ENCODE measurements at regions not wholly inside any gene's neighbourhood (a gene's known extent, or its start where the extent isn't known, plus 50 kb on each side); places are given as distances from the start of the nearest gene placed in this dataset.

DNA sequence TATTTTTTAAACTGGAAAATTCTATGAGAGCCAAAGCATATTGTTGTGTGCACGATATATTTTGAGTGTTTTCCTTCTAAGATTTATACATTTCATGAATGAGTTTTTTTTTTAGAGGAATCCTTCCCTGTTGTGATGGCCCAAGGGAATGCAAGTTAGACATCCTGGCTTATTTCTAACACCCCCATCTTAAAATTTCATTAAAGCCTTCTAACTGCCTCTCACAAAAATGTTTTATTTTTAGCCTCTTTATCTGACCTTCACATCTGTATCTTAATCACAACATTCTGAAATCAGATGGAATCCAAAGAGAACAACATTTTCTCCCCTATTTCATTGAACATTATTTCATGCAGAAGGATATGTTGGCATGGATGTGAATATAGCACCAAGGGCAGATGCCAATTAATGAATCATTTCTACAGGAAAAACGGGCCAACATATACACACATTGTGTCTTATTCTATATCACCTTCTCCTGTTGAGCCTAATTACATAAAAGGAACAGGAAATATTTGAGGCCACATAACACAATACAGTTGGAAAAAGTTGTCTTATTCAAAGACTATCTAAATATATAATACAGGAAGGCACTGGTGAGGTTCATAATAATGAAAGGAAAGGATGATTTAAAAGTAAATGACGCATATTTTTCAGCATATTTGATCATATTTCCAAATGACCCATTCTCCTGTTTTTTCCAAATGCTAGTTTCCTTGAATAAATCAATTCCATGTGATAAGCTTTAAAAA is 455.5 kb downstream of the TTLL7 start:
- no peaks in the 10 kb centered on the region for H3K9me3 ChIP-seq
- ATAC-seq, result no peak
- intact Hi-C loops (cut with DNase I; ENCODE audit: low total_unique reads) (no loop called here), in situ Hi-C loops (cut with MboI; ENCODE audit: low sequenced_read_pairs in 4 of 4) (no loop called here)
- no peaks in the 10 kb centered on the region for H3K27me3 ChIP-seq
- H3K27ac ChIP-seq, result no peak overlapping the region
- no peak for TF ChIP-seq POLR2A (IDR thresholded peaks at IDR 0.05)
- H3K36me3 ChIP-seq, result no peaks in the 10 kb centered on the region
- H3K4me3 ChIP-seq, result no peak overlapping the region
- DNase-seq, result no peak
- H3K4me1 ChIP-seq, result no peaks in the 10 kb centered on the region

- intact Hi-C loops (cut with DNase I; ENCODE audit: low total_unique reads), result no loop called here
- in situ Hi-C loops (cut with MboI; ENCODE audit: low sequenced_read_pairs in 4 of 4), result no loop called here
- Histone ChIP-seq H3K4me1 (no peaks in the 10 kb centered on the region), H3K27me3 (no peaks in the 10 kb centered on the region), H3K27ac (no peak overlapping the region), H3K9me3 (no peaks in the 10 kb centered on the region), H3K4me3 (no peak overlapping the region), H3K36me3 (no peaks in the 10 kb centered on the region)
- ATAC-seq (no peak), DNase-seq (no peak)
- TF ChIP-seq, protein P1, sequence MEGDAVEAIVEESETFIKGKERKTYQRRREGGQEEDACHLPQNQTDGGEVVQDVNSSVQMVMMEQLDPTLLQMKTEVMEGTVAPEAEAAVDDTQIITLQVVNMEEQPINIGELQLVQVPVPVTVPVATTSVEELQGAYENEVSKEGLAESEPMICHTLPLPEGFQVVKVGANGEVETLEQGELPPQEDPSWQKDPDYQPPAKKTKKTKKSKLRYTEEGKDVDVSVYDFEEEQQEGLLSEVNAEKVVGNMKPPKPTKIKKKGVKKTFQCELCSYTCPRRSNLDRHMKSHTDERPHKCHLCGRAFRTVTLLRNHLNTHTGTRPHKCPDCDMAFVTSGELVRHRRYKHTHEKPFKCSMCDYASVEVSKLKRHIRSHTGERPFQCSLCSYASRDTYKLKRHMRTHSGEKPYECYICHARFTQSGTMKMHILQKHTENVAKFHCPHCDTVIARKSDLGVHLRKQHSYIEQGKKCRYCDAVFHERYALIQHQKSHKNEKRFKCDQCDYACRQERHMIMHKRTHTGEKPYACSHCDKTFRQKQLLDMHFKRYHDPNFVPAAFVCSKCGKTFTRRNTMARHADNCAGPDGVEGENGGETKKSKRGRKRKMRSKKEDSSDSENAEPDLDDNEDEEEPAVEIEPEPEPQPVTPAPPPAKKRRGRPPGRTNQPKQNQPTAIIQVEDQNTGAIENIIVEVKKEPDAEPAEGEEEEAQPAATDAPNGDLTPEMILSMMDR (IDR thresholded peaks at IDR 0.05 in 4 of 5, conservative IDR thresholded peaks at IDR 0.05 in 1 of 5), result no peak
- TF ChIP-seq POLR2A (IDR thresholded peaks at IDR 0.05), result no peak
Measured at GRCh38 chr1:83531521-83532309, 467.2 kb downstream of the TTLL7 start.

- no peaks in the 10 kb centered on the region for H3K27me3 ChIP-seq
- intact Hi-C loops (cut with DNase I; ENCODE audit: low total_unique reads), result no loop called here
- in situ Hi-C loops (cut with MboI; ENCODE audit: low sequenced_read_pairs in 4 of 4), result no loop called here
- no peaks in the 10 kb centered on the region for H3K4me1 ChIP-seq
- DNase-seq (no peak), ATAC-seq (no peak)
- no peak overlapping the region for H3K4me3 ChIP-seq
- H3K9me3 ChIP-seq, result no peaks in the 10 kb centered on the region
- no peak overlapping the region for H3K27ac ChIP-seq
- TF ChIP-seq POLR2A (IDR thresholded peaks at IDR 0.05), result no peak
- TF ChIP-seq, protein P1 (IDR thresholded peaks at IDR 0.05 in 4 of 5, conservative IDR thresholded peaks at IDR 0.05 in 1 of 5), result no peak
- H3K36me3 ChIP-seq, result no peaks in the 10 kb centered on the region
Measured at GRCh38 chr1:83530506-83530905, 468.4 kb downstream of the TTLL7 start.

DNA sequence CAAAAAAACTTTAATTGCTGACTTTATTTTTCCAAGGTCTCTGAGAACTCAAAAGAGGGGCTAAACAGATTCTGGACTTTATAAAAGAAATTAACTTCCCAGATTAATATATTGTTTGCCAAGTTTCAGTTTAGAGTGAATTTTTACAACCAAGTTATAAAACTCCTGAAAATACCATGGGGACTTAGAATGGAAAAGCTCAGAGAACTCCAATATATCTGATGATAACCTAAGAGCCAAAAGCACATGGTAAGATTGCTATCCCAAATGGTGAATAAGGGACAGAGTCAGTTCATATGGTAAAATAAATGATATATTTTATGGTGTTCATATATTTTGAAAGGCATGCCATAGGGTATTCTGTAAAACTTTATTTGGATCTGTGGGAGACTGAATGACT is 470.9 kb downstream of the TTLL7 start:
- Histone ChIP-seq H3K27me3 (no peaks in the 10 kb centered on the region), H3K27ac (no peak overlapping the region), H3K4me3 (no peak overlapping the region), H3K36me3 (no peaks in the 10 kb centered on the region), H3K4me1 (no peaks in the 10 kb centered on the region), H3K9me3 (no peaks in the 10 kb centered on the region)
- DNase-seq (no peak), ATAC-seq (no peak)
- intact Hi-C loops (cut with DNase I; ENCODE audit: low total_unique reads), result no loop called here
- in situ Hi-C loops (cut with MboI; ENCODE audit: low sequenced_read_pairs in 4 of 4), result no loop called here
- TF ChIP-seq, protein P1 (IDR thresholded peaks at IDR 0.05 in 4 of 5, conservative IDR thresholded peaks at IDR 0.05 in 1 of 5), result no peak
- no peak for TF ChIP-seq POLR2A (IDR thresholded peaks at IDR 0.05)

- no peak for TF ChIP-seq POLR2A (IDR thresholded peaks at IDR 0.05)
- TF ChIP-seq, protein P1 (IDR thresholded peaks at IDR 0.05 in 4 of 5, conservative IDR thresholded peaks at IDR 0.05 in 1 of 5), result no peak
- intact Hi-C loops (cut with DNase I; ENCODE audit: low total_unique reads) (no loop called here), in situ Hi-C loops (cut with MboI; ENCODE audit: low sequenced_read_pairs in 4 of 4) (no loop called here)
- no peaks in the 10 kb centered on the region for H3K27me3 ChIP-seq
- no peak overlapping the region for H3K27ac ChIP-seq
- ATAC-seq, result no peak
- H3K4me3 ChIP-seq, result no peak overlapping the region
- no peaks in the 10 kb centered on the region for H3K9me3 ChIP-seq
- no peak for DNase-seq
- H3K4me1 ChIP-seq, result no peaks in the 10 kb centered on the region
- H3K36me3 ChIP-seq, result no peaks in the 10 kb centered on the region
Measured at GRCh38 chr1:83520797-83521196, 478.1 kb downstream of the TTLL7 start.

All from gastrocnemius medialis (tissue), 4 donors.